H1 (cell line): ENCODE measurements at regions not wholly inside any gene's neighbourhood (a gene's known extent, or its start where the extent isn't known, plus 50 kb on each side); places are given as distances from the start of the nearest gene placed in this dataset.

Source experiments
- CHD2 ChIP-seq: IDR thresholded peaks from 2 replicates; pipeline ENCODE4 v1.6.1; 2012; ENCODE audit warnings: low read length, improper control_type of control experiment
- EP300 ChIP-seq, 2 experiments: IDR thresholded peaks; 1 replicate in 1 of 2; 2 replicates in 1 of 2; pipeline ENCODE4 v1.6.1; 2011 to 2012; ENCODE audit warnings: low read depth in 2 of 2, low read length in 2 of 2, mild to moderate bottlenecking in 2 of 2, borderline replicate concordance in 1 of 2, inconsistent platforms in 1 of 2, moderate library complexity in 1 of 2
- JUND ChIP-seq: IDR thresholded peaks from 2 replicates; pipeline ENCODE4 v1.6.1; 2011; ENCODE audit warnings: mild to moderate bottlenecking, improper control_type of control experiment, low read length
- SIN3A ChIP-seq, 2 experiments: IDR thresholded peaks in 1 of 2; conservative IDR thresholded peaks in 1 of 2; 2 replicates each; pipeline ENCODE4 v1.6.1; 2011 to 2012; ENCODE audit warnings: low read length in 2 of 2, improper control_type of control experiment in 1 of 2, low read depth in 1 of 2, mild to moderate bottlenecking in 1 of 2
- ZNF274 ChIP-seq: IDR thresholded peaks from 2 replicates; pipeline ENCODE4 v1.7.0; 2012; ENCODE audit warnings: low read length, borderline replicate concordance; ENCODE audit errors: extremely low read depth
- TF ChIP-seq, protein P1 (sequence below), 3 experiments: IDR thresholded peaks; 1 replicate in 2 of 3; 2 replicates in 1 of 3; pipeline versions ENCODE4 v1.5.1 to v1.6.1; 2011; ENCODE audit warnings: low read length in 3 of 3, mild to moderate bottlenecking in 3 of 3, inconsistent platforms in 2 of 3, low read depth in 1 of 3, moderate library complexity in 1 of 3; ENCODE audit not compliant: insufficient read depth in 1 of 3; ENCODE audit errors: control extremely low read depth in 1 of 3

DNA sequence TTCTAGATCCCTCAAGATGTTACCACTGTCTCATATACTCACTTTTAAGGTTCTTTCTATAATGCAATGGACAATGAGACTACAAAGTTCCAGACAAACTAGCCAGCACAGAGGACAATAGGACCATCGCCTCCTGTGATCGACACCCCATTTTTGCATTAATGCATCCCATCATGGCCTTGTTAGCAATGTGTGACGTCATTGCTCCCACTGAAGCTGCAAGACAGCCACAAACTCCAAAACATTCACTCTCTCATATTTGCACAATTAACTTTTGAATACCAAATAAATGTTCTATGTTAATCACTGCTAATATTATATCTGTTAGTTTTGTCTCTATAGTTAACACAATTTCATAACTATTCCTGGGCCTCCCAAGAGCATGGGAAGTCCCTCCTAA is 88.8 kb upstream of the TMEM72 start:
- no peak for TF ChIP-seq JUND
- TF ChIP-seq, protein P1, sequence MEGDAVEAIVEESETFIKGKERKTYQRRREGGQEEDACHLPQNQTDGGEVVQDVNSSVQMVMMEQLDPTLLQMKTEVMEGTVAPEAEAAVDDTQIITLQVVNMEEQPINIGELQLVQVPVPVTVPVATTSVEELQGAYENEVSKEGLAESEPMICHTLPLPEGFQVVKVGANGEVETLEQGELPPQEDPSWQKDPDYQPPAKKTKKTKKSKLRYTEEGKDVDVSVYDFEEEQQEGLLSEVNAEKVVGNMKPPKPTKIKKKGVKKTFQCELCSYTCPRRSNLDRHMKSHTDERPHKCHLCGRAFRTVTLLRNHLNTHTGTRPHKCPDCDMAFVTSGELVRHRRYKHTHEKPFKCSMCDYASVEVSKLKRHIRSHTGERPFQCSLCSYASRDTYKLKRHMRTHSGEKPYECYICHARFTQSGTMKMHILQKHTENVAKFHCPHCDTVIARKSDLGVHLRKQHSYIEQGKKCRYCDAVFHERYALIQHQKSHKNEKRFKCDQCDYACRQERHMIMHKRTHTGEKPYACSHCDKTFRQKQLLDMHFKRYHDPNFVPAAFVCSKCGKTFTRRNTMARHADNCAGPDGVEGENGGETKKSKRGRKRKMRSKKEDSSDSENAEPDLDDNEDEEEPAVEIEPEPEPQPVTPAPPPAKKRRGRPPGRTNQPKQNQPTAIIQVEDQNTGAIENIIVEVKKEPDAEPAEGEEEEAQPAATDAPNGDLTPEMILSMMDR (IDR thresholded peaks at IDR 0.05; ENCODE audit: control extremely low read depth in 1 of 3, insufficient read depth in 1 of 3, low read depth in 1 of 3, low read length in 3 of 3) = no peak
- TF ChIP-seq SIN3A (conservative IDR thresholded peaks at IDR 0.05 in 1 of 2, IDR thresholded peaks at IDR 0.05 in 1 of 2; ENCODE audit: low read depth in 1 of 2, low read length in 2 of 2) = no peak
- TF ChIP-seq EP300 (IDR thresholded peaks at IDR 0.05; ENCODE audit: borderline replicate concordance in 1 of 2, low read depth in 2 of 2, low read length in 2 of 2) = no peak
- no peak for TF ChIP-seq CHD2
- TF ChIP-seq ZNF274 = no peak
